NCI-H748 treated with DMSO at 0.1 percent for 48 hours (cell line): ENCODE measurements at regions not wholly inside any gene's neighbourhood (a gene's known extent, or its start where the extent isn't known, plus 50 kb on each side); places are given as distances from the start of the nearest gene placed in this dataset.
"Not testable (repeated sequence)": the region's sequence is repeated elsewhere in the genome, so short reads cannot be mapped to it uniquely, and the experiment has no call there.

Experiments used
- DNase-seq: peaks from one replicate; lab custom pipeline; 2025; lab: John Stamatoyannopoulos, UW

DNA sequence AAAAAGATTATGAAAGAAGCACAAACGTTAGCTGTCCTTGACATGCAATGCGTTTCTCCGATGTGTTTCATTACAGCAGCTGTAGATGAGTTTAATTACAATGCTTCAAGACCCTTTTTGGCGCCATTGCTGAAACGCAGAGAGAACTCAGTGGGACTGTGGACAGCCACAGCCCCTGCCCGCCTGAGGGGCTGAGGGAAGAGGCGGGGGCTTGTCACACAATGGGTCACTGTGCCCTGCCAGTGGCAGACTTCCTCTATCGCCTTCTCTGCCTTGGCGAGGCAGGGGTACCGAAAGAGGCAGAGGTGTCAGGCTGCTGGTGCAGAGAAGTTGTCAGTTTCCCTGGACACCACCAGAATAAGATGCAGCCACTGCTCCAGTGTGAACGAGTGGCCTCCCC lies 252.0 kb downstream of the NR2F2 start:
- DNase-seq: no peak

GRCh38 chr15:96583671-96584070 lies 253.2 kb downstream of the NR2F2 start:
- DNase-seq: no peak

DNA sequence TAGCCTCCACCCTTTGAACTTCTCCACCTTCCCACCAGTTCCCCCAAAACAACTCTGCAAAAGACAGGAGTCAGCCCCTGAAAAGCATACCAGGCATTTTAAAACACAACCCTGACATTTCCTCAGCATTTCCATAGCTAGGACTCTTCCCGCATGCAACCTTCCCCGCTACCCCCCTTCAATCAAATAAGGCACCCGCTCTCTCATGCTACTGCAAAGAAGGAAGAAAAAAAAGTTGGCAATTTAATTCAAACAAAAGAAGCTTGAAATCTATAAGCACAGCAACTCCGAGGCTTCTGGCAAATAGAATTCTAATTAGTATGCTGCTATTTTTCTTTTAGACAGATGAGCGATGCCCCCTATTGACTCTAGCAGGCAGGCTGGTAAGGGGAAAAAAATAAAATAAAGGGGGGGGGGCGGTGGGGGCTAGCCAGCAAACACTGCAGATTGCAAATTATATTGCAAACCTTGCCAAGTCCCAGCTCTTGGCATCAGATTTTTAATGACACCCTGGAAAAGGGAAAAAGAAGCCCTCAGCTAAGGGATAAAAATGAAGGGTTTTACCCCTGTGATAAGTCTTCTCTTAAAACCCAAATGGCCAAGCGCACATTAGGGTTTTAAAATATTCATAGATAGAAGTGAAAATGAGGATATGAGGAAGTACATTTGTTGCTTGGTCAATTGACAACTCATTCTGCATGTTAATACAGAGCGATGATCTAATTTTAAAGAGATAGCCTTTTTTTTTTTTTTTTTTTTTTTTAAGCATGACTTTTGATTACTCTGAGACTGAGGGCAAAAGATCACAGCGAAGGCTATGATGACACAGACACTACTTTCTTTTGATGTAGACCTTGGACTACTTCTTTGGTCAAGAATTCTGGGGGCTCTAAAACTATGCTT lies 255.2 kb downstream of the NR2F2 start:
- no peak for DNase-seq

GRCh38 chr15:96586901-96587300 lies 256.4 kb downstream of the NR2F2 start:
- no peak for DNase-seq

DNA sequence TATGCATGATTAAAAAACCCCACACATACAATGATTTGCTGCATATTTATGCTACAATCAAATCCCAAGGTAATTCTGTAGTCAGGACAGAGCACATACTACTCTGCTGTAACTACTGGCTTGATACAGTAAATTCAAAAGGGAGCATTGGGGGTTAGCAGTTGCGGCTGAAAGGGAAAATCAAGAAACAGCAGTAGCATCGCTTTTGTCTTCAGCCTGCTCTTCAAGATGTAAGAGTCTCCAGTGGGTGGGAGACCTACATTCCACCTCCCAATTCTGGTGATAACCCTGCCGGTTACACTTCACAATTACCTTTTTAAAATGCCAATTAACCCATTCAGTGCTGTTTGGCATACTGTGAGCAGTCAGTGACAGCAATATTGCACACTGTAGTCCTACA lies 259.4 kb downstream of the NR2F2 start:
- no peak for DNase-seq

GRCh38 chr15:96593735-96594134 lies 263.2 kb downstream of the NR2F2 start:
- DNase-seq: peak; percentile 55

GRCh38 chr15:96595951-96596350 lies 265.5 kb downstream of the NR2F2 start:
- no peak for DNase-seq

DNA sequence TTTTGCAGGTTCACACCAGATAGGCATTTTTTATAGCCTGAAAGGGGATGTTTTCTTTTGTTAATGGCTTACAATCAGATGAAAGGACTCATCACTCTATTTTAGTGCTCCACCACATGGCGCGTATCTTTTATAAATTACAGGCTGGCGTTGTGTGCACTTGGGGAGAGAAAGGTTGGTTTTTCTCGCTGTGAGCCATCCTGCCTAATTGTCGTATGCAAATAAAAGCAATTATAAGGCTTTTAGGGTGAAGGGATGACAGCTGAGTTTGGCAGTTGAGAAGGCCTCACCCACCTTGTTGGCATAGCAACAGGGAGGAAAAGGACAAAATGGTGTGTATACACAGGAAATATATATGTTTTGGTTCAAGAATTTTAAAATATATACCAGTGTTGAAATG lies 268.0 kb downstream of the NR2F2 start:
- peak; percentile 82 for DNase-seq

DNA sequence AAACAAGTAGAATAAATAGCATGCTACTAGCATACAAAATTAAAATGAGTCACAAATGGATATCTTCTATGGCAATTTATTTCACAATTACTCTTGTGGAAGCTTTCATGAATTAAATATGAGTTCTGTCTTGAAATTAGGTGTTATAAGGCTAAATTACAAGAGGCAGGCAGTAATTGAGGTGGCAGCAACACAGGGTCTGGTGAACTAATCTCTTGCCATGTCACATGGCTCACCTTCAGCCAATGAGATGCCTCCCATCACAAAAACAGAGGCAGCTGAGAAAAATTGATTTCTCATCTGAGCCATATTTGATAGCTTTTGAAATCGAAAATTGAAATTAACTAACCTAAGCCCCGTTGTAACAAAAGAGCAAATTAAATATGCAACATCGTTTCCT lies 268.8 kb downstream of the NR2F2 start:
- peak; percentile 5 for DNase-seq

DNA sequence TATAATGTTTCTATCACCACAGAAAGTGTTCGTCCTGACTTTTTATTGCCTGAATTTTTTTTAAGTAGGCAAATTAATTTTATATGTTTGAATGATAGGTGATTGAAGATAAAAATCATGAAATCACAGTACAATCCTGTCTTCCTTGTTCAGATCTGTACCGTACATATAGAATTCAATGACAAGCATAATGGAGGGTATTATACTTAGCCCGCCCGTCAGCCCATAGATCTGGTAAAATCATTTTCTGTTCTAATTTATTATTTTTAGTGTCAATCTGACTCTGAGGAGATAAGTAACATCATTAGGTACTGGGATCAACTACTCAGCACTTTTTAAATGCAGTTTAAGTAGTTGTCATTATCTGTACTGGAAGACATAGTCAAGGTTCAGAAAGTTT lies 269.9 kb downstream of the NR2F2 start:
- DNase-seq: no peak

DNA sequence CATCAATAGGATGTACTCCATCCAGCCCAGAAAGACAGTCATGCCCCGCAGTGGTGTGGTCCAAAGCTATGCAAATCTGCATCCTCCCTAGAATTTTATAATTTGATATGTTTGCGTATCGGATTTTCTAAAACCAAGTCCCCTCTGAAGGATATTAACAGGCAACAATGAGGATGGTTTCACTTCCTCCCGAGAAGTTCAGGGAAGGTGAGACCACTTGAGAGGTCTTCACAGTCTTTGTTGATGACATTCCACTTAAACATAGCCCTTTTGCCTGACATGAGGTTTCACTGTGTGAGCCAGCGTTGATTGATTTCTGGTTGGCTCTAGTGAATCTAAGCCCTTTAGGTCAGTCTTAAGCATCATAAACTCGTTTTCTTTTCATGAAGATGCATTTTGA lies 276.1 kb downstream of the NR2F2 start:
- no peak for DNase-seq

DNA sequence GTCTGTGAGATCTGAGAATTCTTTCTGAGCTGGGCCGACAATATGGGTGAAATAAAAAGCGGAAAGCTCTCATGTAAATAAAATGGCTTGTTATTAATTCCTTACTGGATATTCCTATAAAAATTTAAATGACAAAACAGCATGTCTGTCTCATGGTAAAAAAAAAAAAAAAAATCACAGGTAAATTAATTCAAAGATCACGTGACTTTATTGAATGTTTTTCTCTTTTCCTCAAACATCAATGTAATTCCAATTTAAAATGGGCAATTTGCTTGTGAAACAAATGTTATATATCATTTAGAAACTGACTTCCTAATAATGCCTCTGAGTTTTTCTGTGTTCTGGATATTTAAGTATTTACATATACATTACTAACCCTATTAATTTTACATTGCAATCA lies 280.3 kb downstream of the NR2F2 start:
- DNase-seq: no peak

DNA sequence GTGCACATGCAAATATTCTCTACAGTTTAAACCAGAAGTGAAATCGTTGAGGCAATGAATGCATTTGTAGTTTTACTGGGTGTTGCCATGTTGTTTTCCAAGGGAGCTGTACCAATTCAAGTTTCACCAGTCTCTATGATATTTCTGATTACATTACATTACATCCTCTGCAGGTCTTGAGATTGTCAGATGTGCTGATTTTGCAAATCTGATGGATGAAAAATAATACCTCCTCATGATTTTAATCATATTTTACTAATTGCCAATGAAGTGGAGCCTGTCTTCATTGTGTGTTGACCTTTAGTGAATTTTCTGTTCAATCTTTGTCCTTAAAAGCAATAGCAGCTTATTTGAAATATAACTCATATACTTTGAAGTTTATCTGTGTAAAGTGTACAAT lies 282.4 kb downstream of the NR2F2 start:
- DNase-seq: no peak

DNA sequence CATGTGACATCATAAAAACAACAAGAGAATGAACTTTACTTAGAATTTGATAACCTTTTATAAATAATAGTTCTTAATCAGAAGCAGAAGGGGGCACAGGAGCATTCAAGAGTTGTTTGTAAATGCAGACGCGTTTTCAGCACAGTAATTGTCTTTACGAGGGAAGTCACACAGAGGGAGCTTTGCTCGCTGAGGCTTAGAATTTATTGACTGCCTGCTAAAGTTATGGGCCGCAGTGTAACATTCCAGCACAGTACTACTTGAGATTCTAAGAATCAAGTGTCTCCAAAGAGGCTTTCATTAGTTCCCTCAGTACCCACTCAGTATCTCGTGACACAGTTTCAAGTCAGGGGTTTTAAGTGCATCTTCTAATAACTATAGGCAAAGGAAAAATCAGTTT lies 288.7 kb downstream of the NR2F2 start:
- no peak for DNase-seq

DNA sequence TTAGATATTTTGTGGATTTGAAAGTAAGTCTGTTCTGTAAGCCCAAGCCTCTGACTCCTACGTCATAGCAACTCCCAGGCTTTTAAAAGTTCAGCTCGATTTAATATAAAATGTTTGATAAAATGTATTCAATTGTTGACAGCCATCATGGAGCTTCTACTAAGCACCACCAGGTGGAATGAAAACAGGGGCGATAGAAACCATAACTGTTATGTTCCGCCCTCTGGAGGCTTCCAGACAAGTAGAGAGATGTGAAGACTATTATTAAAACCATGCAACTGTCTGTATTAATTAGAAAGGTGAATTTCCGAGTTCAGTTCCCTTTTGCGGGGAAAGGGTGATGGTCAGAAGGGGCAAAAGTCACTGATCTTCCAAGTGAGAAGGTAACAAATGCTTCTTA lies 292.2 kb downstream of the NR2F2 start:
- DNase-seq: no peak

- no peak for DNase-seq
Observed at GRCh38 chr15:96625256-96625655, 294.8 kb downstream of the NR2F2 start.

DNA sequence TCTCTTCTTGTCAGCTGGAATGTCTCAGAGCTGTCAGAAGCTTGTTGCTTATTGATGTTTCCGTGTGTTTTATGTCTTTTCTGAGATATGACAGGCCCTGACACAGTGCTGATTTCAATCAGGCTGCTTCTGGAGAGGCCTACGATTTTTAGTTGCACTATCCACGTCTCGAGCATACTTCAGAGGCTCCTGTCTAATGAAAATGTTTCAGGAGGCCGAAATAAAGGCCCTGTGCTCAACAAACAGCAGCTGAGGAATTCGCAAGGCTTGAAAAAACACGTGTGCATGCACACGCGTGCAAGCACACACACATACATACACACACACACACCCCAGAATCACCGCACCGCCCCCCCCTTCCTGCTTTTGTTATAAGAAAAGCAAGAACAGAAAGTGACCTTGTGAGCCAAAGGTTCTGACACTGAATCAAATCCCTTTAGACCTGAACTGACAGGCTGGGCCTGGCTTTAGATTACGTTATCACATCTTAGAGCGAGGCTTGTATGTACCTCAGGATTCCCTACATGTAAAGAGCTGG lies 296.6 kb downstream of the NR2F2 start:
- DNase-seq: no peak

DNA sequence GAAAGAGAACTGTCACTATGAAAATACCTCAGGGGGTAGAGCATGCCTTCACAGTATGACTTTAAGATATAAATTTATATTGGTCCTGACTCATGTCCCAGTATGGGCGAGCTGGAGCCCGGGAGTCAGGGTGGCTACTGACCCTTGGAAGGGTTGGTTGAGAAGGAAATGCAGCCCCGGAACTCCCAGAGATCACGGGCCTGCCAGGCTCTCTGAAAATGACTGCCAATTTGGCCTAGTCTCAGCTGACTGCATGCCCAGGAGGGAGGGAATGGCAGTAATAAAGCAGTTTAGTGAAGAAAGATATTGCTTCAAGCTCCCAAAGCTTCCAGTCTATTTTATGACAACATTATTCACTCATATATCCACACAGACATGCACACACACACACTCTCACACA lies 299.0 kb downstream of the NR2F2 start:
- DNase-seq: no peak

- no peak for DNase-seq
Observed at GRCh38 chr15:96638793-96639192, 308.3 kb downstream of the NR2F2 start.

- DNase-seq: no peak
Observed at GRCh38 chr15:96645796-96646195, 315.3 kb downstream of the NR2F2 start.

DNA sequence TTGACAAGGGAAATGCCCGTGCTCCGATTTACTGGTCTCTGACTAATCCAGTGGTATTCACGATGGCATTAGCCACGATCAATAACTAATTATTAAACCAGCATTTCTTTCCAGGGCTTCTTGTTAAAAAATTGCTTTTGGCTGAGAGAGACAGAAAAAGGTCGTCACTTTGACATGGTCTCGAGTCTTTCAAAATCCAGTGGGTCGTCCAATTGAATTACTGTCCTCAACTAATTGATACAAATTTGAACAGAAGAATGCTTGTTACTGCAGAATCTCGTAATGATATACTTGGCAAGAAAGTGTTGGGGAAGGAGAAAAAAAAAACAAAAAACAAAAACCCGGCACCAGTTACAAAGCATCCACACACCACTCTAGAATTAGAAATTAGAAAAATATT lies 318.4 kb downstream of the NR2F2 start:
- DNase-seq: no peak

- DNase-seq: no peak
Observed at GRCh38 chr15:96657096-96657495, 326.6 kb downstream of the NR2F2 start.

- not testable (repeated sequence) for DNase-seq
Observed at GRCh38 chr15:96666979-96667378, 336.5 kb downstream of the NR2F2 start.

GRCh38 chr15:96670389-96670788 lies 339.9 kb downstream of the NR2F2 start:
- no peak for DNase-seq
